NCI-H1694 treated with DMSO at 0.1 percent for 48 hours (cell line): ENCODE measurements at regions not wholly inside any gene's neighbourhood (a gene's known extent, or its start where the extent isn't known, plus 50 kb on each side); places are given as distances from the start of the nearest gene placed in this dataset.

Experiments used
- DNase-seq: peaks from one replicate; lab custom pipeline; 2025; lab: John Stamatoyannopoulos, UW

GRCh38 chr2:20110876-20111275 is 59.4 kb upstream of the LAPTM4A start:
- no peak for DNase-seq

- DNase-seq, result no peak
Measured at GRCh38 chr2:20110383-20110782, 59.0 kb upstream of the LAPTM4A start.

- no peak for DNase-seq
Measured at GRCh38 chr2:20108655-20109396, 57.4 kb upstream of the LAPTM4A start.

GRCh38 chr2:20107776-20108175 is 56.3 kb upstream of the LAPTM4A start:
- no peak for DNase-seq

GRCh38 chr2:20107352-20107751 is 55.9 kb upstream of the LAPTM4A start:
- DNase-seq, result no peak

GRCh38 chr2:20106746-20107145 is 55.3 kb upstream of the LAPTM4A start:
- DNase-seq, result no peak

GRCh38 chr2:20104900-20105545 is 53.6 kb upstream of the LAPTM4A start:
- DNase-seq, result no peak

- peak; percentile 32 for DNase-seq
Measured at GRCh38 chr2:20103530-20103929, 52.1 kb upstream of the LAPTM4A start.
